Thyroid gland (tissue), 4 donors: ENCODE measurements at regions not wholly inside any gene's neighbourhood (a gene's known extent, or its start where the extent isn't known, plus 50 kb on each side); places are given as distances from the start of the nearest gene placed in this dataset.

Source experiments
- CTCF ChIP-seq, 6 experiments: fragments of 200-600 bp in 3 of 6; fragments of 450-650 bp in 3 of 6; sonication (generic) in 3 of 6; IDR thresholded peaks; one replicate each; pipeline ENCODE4 v1.5.1; 2016 to 2019; ENCODE audit warnings: antibody characterized with exemption in 6 of 6, mild to moderate bottlenecking in 2 of 6, inconsistent platforms in 1 of 6, moderate library complexity in 1 of 6
- POLR2A ChIP-seq, 2 donors: fragments of 450-650 bp; IDR thresholded peaks; one replicate each; pipeline ENCODE4 v1.6.1; 2017; ENCODE audit warnings: antibody characterized with exemption in 2 of 2, mild to moderate bottlenecking in 2 of 2, moderate library complexity in 1 of 2

- TF ChIP-seq CTCF (IDR thresholded peaks at IDR 0.05) (no peak), POLR2A (IDR thresholded peaks at IDR 0.05) (no peak)
These were observed 662.8 kb downstream of the TLL1 start for GRCh38 chr4:166535865-166536264.
